ENCODE measurements at regions not wholly inside any gene's neighbourhood (a gene's known extent, or its start where the extent isn't known, plus 50 kb on each side); places are given as distances from the start of the nearest gene placed in this dataset.

GRCh38 chr5:29983528-29984155, 1209.8 kb upstream of the CDH6 start:
- no peak for TF ChIP-seq CTCF (conservative IDR thresholded peaks at IDR 0.05; ENCODE audit: low read length)
- TF ChIP-seq EZH2phosphoT487 (IDR thresholded peaks at IDR 0.05; ENCODE audit: borderline replicate concordance, low read depth, low read length): no peak

Measured in OCI-LY7 (cell line).